Gastrocnemius medialis (tissue), 4 donors: ENCODE measurements at regions not wholly inside any gene's neighbourhood (a gene's known extent, or its start where the extent isn't known, plus 50 kb on each side); places are given as distances from the start of the nearest gene placed in this dataset.

ENCODE experiments used
- ATAC-seq, 2 donors: fragments of 150-250 bp; one replicate each; pipeline ENCODE4 v1.9.1; 2016
- DNase-seq, 2 donors: peaks; one replicate each; pipeline ENCODE4 v3.0.0-alpha.2; 2019
- H3K27ac ChIP-seq, 4 donors: fragments of 200-600 bp; sonication (generic); 1 replicate in 1 of 4; 2 replicates in 3 of 4; pipeline ENCODE4 v1.5.1; 2016 to 2018; ENCODE audit warnings: mild to moderate bottlenecking in 2 of 4, moderate library complexity in 1 of 4
- H3K27me3 ChIP-seq, 3 donors: fragments of 200-600 bp; sonication (generic) in 2 of 3; 1 replicate in 1 of 3; 2 replicates in 2 of 3; pipeline versions ENCODE4 v1.5.1 to v1.6.0; 2016 to 2019; ENCODE audit warnings: mild to moderate bottlenecking in 1 of 3, moderate library complexity in 1 of 3
- H3K36me3 ChIP-seq, 2 donors: fragments of 200-600 bp; sonication (generic) in 1 of 2; one replicate each; pipeline ENCODE4 v1.5.1; 2017 to 2018
- H3K4me1 ChIP-seq, 2 donors: fragments of 200-600 bp; sonication (generic) in 1 of 2; one replicate each; pipeline ENCODE4 v1.5.1; 2016 to 2017; ENCODE audit warnings: mild to moderate bottlenecking in 2 of 2
- H3K4me3 ChIP-seq, 4 donors: fragments of 200-600 bp; sonication (generic) in 3 of 4; 1 replicate in 1 of 4; 2 replicates in 3 of 4; pipeline ENCODE4 v1.5.1; 2016 to 2019; ENCODE audit warnings: mild to moderate bottlenecking in 2 of 4
- H3K9me3 ChIP-seq, 3 donors: fragments of 200-600 bp; sonication (generic) in 2 of 3; 1 replicate in 1 of 3; 2 replicates in 2 of 3; pipeline ENCODE4 v1.5.1; 2016 to 2019
- CTCF ChIP-seq, 5 experiments: fragments of 450-650 bp in 3 of 5; fragments of 200-600 bp in 2 of 5; sonication (generic) in 2 of 5; IDR thresholded peaks in 4 of 5; conservative IDR thresholded peaks in 1 of 5; 1 replicate in 4 of 5; 2 replicates in 1 of 5; pipeline ENCODE4 v1.5.1; 2016 to 2019; ENCODE audit warnings: antibody characterized with exemption in 5 of 5, mild to moderate bottlenecking in 3 of 5, moderate library complexity in 3 of 5
- POLR2A ChIP-seq, 2 donors: fragments of 450-650 bp; IDR thresholded peaks; one replicate each; pipeline ENCODE4 v1.6.1; 2017; ENCODE audit warnings: antibody characterized with exemption in 2 of 2, mild to moderate bottlenecking in 2 of 2, moderate library complexity in 2 of 2
- in situ Hi-C, 4 donors: fragments of 200-750 bp; cut with MboI; loops; one replicate each; pipeline versions ENCODE4 v1.15.0 to v1.8.0; 2017; ENCODE audit warnings: low sequenced_read_pairs in 4 of 4
- intact Hi-C: fragments of 100-400 bp; cut with DNase I; formaldehyde crosslinking; loops from one replicate; pipeline ENCODE4 v1.15.1; 2023; ENCODE audit warnings: low total_unique reads

DNA sequence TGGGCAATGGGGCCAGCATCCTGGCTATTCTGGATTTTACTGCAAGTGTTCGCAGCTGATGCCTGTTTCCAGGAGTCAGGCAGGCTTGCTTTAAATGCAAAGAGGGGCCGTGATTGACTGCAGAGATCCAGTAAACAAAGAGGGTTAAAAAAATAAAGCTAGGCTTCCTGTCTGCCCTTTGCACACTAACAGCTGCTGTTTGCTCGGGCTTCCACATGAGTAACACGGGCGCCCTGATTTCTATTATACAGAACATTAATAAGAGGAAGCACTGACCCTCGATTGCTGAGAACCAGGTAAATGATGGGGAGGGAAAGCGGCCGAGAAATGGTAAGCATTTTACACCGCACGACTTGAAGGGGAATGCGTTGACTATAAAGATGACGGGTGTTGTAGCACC lies 254.2 kb upstream of the ZNF507 start:
- no peak for DNase-seq
- H3K27ac ChIP-seq = no peak overlapping the region
- H3K4me3 ChIP-seq = no peak overlapping the region
- TF ChIP-seq CTCF (IDR thresholded peaks at IDR 0.05 in 4 of 5, conservative IDR thresholded peaks at IDR 0.05 in 1 of 5) (no peak), POLR2A (IDR thresholded peaks at IDR 0.05) (no peak)
- intact Hi-C loops = no loop called here
- H3K27me3 ChIP-seq = no peaks in the 10 kb centered on the region
- no peak for ATAC-seq
- no peaks in the 10 kb centered on the region for H3K36me3 ChIP-seq
- no peaks in the 10 kb centered on the region for H3K9me3 ChIP-seq
- no peaks in the 10 kb centered on the region for H3K4me1 ChIP-seq
- in situ Hi-C loops = no loop called here

- Histone ChIP-seq H3K4me1 (no peaks in the 10 kb centered on the region), H3K27me3 (no peaks in the 10 kb centered on the region), H3K9me3 (no peaks in the 10 kb centered on the region), H3K27ac (no peak overlapping the region), H3K36me3 (no peaks in the 10 kb centered on the region), H3K4me3 (no peak overlapping the region)
- intact Hi-C loops (no loop called here), in situ Hi-C loops (no loop called here)
- ATAC-seq = no peak
- TF ChIP-seq CTCF (IDR thresholded peaks at IDR 0.05 in 4 of 5, conservative IDR thresholded peaks at IDR 0.05 in 1 of 5) = no peak
- no peak for TF ChIP-seq POLR2A (IDR thresholded peaks at IDR 0.05)
- DNase-seq = no peak
Measured at GRCh38 chr19:32097011-32097410, 248.4 kb upstream of the ZNF507 start.

- in situ Hi-C loops (no loop called here), intact Hi-C loops (no loop called here)
- ATAC-seq (no peak), DNase-seq (no peak)
- TF ChIP-seq POLR2A (IDR thresholded peaks at IDR 0.05) (no peak), CTCF (IDR thresholded peaks at IDR 0.05 in 4 of 5, conservative IDR thresholded peaks at IDR 0.05 in 1 of 5) (no peak)
- no peaks in the 10 kb centered on the region for H3K36me3 ChIP-seq
- H3K27me3 ChIP-seq = no peaks in the 10 kb centered on the region
- H3K4me3 ChIP-seq = no peak overlapping the region
- H3K27ac ChIP-seq = no peak overlapping the region
- no peaks in the 10 kb centered on the region for H3K4me1 ChIP-seq
- H3K9me3 ChIP-seq = no peaks in the 10 kb centered on the region
Measured at GRCh38 chr19:32097620-32098019, 247.8 kb upstream of the ZNF507 start.

DNA sequence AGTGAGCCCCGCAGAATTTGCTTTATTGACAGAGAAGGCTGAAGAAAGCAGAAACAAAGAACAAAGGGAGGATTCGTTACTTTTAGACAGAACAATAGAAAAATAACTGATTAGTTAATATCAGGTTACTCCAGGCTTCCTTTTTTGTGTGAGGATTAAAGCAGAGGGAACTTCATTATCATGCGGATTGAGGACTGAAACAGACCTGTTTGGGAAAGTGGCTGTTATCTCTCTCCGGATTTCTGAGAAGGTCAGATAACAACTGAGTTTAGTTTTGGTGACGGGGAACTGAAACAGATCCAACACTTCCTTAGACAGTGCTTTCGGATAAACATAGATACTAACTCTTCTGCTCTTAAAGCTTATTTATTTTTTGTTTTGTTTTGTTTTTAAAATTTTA lies 246.4 kb upstream of the ZNF507 start:
- intact Hi-C loops = no loop called here
- Histone ChIP-seq H3K36me3 (no peaks in the 10 kb centered on the region), H3K27ac (no peak overlapping the region), H3K4me1 (no peaks in the 10 kb centered on the region), H3K4me3 (no peak overlapping the region), H3K9me3 (no peaks in the 10 kb centered on the region), H3K27me3 (peaks cover 0 to 4% (median 0%) of the 10 kb centered on the region in 3 donors)
- DNase-seq = no peak
- ATAC-seq = no peak
- TF ChIP-seq CTCF (IDR thresholded peaks at IDR 0.05 in 4 of 5, conservative IDR thresholded peaks at IDR 0.05 in 1 of 5) (no peak), POLR2A (IDR thresholded peaks at IDR 0.05) (no peak)
- in situ Hi-C loops = no loop called here

DNA sequence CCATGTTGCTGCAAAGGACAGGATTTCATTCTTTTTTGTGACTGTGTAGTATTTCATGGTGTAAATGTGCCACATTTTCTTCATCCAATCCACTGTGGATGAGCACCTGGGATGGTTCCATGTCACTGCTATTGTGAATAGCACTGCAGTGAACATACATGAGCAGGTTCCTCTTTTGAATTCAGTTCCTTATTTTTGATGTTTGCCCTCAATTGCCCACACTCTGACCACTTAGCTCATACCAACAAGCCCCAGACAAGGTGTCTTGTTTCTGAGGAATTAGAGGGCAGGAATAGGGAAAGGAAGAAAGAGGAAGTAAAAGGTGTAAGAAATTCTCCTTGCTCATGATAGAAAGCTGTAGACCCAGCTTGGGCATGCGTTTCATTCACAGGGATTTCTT lies 244.2 kb upstream of the ZNF507 start:
- no peak for DNase-seq
- ATAC-seq = no peak
- H3K27ac ChIP-seq = no peak overlapping the region
- peaks cover 0 to 12% (median 0%) of the 10 kb centered on the region in 3 donors for H3K27me3 ChIP-seq
- TF ChIP-seq CTCF (IDR thresholded peaks at IDR 0.05 in 4 of 5, conservative IDR thresholded peaks at IDR 0.05 in 1 of 5) (no peak), POLR2A (IDR thresholded peaks at IDR 0.05) (no peak)
- in situ Hi-C loops (no loop called here), intact Hi-C loops (no loop called here)
- H3K4me1 ChIP-seq = no peaks in the 10 kb centered on the region
- H3K36me3 ChIP-seq = no peaks in the 10 kb centered on the region
- H3K9me3 ChIP-seq = no peaks in the 10 kb centered on the region
- H3K4me3 ChIP-seq = no peak overlapping the region
